ENCODE measurements at regions not wholly inside any gene's neighbourhood (a gene's known extent, or its start where the extent isn't known, plus 50 kb on each side); places are given as distances from the start of the nearest gene placed in this dataset.

- no peak overlapping the region for H3K4me3 Mint-ChIP-seq
- no peaks in the 10 kb centered on the region for H3K27me3 Mint-ChIP-seq (ENCODE audit: low read depth)
- no peak overlapping the region for H3K27ac Mint-ChIP-seq
- peaks cover 18% of the 10 kb centered on the region for H3K9me3 Mint-ChIP-seq
- DNase-seq (ENCODE audit: low spot score), result no peak
- CTCF ChIA-PET, result interaction anchor here (1.5 kb wide), 1 partner anchor 137 kb away, joined by 4 read pairs; no protein-coding TSS in a partner anchor
- ATAC-seq, result no peak
- TF ChIP-seq, protein P1, sequence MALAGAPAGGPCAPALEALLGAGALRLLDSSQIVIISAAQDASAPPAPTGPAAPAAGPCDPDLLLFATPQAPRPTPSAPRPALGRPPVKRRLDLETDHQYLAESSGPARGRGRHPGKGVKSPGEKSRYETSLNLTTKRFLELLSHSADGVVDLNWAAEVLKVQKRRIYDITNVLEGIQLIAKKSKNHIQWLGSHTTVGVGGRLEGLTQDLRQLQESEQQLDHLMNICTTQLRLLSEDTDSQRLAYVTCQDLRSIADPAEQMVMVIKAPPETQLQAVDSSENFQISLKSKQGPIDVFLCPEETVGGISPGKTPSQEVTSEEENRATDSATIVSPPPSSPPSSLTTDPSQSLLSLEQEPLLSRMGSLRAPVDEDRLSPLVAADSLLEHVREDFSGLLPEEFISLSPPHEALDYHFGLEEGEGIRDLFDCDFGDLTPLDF (CRISPR knock-in tag; IDR thresholded peaks at IDR 0.05), result no peak
- TF ChIP-seq TP53 (CRISPR knock-in tag; IDR thresholded peaks at IDR 0.05) (no peak), GABPB1 (CRISPR knock-in tag; IDR thresholded peaks at IDR 0.05) (no peak)
- peaks cover 5% of the 10 kb centered on the region; the same call in 1 of the 2 replicates for H3K36me3 Mint-ChIP-seq
- POLR2A ChIA-PET, result no interaction called here
- H3K4me1 Mint-ChIP-seq, result no peaks in the 10 kb centered on the region
Measured at GRCh38 chr16:88300463-88300835, 82.3 kb upstream of the ZNF469 start.

DNA sequence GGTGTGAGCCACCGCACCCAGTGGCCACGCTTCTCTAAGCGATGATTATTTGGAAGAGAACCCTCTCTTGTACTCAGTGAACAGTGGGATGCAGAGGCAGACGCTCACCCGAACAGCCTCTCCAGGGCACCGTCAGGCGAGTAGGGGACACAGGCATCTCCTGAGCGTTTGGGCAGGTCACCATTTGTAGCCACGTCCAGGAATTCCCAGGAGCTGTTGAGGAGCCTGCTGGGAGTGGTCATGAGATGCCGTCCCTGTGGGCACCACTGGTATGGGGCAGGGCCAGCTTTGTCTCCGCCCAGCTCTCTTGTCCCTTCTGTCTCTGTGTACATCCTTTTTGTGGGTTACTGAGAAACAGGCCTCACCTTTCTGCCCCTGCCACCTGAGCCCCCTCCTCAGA lies 81.3 kb upstream of the ZNF469 start:
- Mint-ChIP-seq H3K4me3 (no peak overlapping the region), H3K36me3 (peaks cover 9% of the 10 kb centered on the region), H3K4me1 (no peaks in the 10 kb centered on the region), H3K27me3 (ENCODE audit: low read depth) (no peaks in the 10 kb centered on the region), H3K27ac (no peak overlapping the region), H3K9me3 (peaks cover 20% of the 10 kb centered on the region)
- no peak for DNase-seq (ENCODE audit: low spot score)
- no peak for ATAC-seq
- ChIA-PET CTCF (interaction anchor here (1.5 kb wide), 1 partner anchor 136 kb away, joined by 4 read pairs; no protein-coding TSS in a partner anchor), POLR2A (no interaction called here)
- TF ChIP-seq HMGA2 (CRISPR knock-in tag; IDR thresholded peaks at IDR 0.05) (no peak), NFYB (CRISPR knock-in tag; conservative IDR thresholded peaks at IDR 0.05; ENCODE audit: low read depth) (no peak), SMAD4 (CRISPR knock-in tag; IDR thresholded peaks at IDR 0.05) (no peak), ESRRA (CRISPR knock-in tag; IDR thresholded peaks at IDR 0.05; ENCODE audit: borderline replicate concordance) (no peak)
- TF ChIP-seq, protein P2, sequence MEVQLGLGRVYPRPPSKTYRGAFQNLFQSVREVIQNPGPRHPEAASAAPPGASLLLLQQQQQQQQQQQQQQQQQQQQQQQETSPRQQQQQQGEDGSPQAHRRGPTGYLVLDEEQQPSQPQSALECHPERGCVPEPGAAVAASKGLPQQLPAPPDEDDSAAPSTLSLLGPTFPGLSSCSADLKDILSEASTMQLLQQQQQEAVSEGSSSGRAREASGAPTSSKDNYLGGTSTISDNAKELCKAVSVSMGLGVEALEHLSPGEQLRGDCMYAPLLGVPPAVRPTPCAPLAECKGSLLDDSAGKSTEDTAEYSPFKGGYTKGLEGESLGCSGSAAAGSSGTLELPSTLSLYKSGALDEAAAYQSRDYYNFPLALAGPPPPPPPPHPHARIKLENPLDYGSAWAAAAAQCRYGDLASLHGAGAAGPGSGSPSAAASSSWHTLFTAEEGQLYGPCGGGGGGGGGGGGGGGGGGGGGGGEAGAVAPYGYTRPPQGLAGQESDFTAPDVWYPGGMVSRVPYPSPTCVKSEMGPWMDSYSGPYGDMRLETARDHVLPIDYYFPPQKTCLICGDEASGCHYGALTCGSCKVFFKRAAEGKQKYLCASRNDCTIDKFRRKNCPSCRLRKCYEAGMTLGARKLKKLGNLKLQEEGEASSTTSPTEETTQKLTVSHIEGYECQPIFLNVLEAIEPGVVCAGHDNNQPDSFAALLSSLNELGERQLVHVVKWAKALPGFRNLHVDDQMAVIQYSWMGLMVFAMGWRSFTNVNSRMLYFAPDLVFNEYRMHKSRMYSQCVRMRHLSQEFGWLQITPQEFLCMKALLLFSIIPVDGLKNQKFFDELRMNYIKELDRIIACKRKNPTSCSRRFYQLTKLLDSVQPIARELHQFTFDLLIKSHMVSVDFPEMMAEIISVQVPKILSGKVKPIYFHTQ (CRISPR knock-in tag; IDR thresholded peaks at IDR 0.05), result no peak

GRCh38 chr16:88301886-88302285 lies 80.9 kb upstream of the ZNF469 start:
- ATAC-seq (no peak), DNase-seq (ENCODE audit: low spot score) (no peak)
- ChIA-PET POLR2A (no interaction called here), CTCF (interaction anchor here (1.5 kb wide), 1 partner anchor 135 kb away, joined by 4 read pairs; no protein-coding TSS in a partner anchor)
- Mint-ChIP-seq H3K9me3 (peaks cover 20% of the 10 kb centered on the region), H3K4me1 (no peaks in the 10 kb centered on the region), H3K27me3 (ENCODE audit: low read depth) (no peaks in the 10 kb centered on the region), H3K4me3 (no peak overlapping the region), H3K36me3 (peaks cover 9% of the 10 kb centered on the region), H3K27ac (no peak overlapping the region)
- TF ChIP-seq ETV6 (CRISPR knock-in tag; IDR thresholded peaks at IDR 0.05), result no peak
- TF ChIP-seq, protein P3, sequence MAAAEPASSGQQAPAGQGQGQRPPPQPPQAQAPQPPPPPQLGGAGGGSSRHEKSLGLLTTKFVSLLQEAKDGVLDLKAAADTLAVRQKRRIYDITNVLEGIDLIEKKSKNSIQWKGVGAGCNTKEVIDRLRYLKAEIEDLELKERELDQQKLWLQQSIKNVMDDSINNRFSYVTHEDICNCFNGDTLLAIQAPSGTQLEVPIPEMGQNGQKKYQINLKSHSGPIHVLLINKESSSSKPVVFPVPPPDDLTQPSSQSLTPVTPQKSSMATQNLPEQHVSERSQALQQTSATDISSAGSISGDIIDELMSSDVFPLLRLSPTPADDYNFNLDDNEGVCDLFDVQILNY (CRISPR knock-in tag; IDR thresholded peaks at IDR 0.05), result no peak

DNA sequence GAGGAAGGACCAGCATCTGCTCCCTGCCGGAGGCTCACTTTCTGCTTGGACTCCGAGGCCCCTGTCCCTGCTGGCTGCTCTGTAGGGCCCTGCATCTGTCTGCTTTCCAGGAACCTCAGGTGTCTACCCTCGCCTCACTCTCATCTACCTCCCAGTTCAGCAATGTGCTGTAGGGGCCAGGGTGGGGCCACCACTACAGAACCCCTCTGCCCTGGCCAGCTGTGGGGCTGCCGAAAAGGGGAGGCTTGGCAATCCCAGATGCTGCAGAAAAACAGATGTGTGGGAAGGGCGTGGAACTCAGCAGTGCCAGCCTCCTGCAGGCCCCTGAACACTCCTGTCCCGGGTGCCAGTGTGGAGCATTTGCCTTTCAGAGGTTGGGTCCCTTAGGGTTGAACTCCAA lies 80.1 kb upstream of the ZNF469 start:
- peaks cover 28% of the 10 kb centered on the region for H3K9me3 Mint-ChIP-seq
- no peak overlapping the region for H3K27ac Mint-ChIP-seq
- ChIA-PET POLR2A (no interaction called here), CTCF (no interaction called here)
- H3K4me1 Mint-ChIP-seq, result no peaks in the 10 kb centered on the region
- no peak overlapping the region for H3K4me3 Mint-ChIP-seq
- no peaks in the 10 kb centered on the region for H3K27me3 Mint-ChIP-seq (ENCODE audit: low read depth)
- ATAC-seq (no peak), DNase-seq (ENCODE audit: low spot score) (no peak)
- H3K36me3 Mint-ChIP-seq, result peaks cover 13% of the 10 kb centered on the region
- TF ChIP-seq, protein P4, sequence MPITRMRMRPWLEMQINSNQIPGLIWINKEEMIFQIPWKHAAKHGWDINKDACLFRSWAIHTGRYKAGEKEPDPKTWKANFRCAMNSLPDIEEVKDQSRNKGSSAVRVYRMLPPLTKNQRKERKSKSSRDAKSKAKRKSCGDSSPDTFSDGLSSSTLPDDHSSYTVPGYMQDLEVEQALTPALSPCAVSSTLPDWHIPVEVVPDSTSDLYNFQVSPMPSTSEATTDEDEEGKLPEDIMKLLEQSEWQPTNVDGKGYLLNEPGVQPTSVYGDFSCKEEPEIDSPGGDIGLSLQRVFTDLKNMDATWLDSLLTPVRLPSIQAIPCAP (CRISPR knock-in tag; IDR thresholded peaks at IDR 0.05), result no peak
- TF ChIP-seq TP53 (CRISPR knock-in tag; IDR thresholded peaks at IDR 0.05), result no peak
- no peak for TF ChIP-seq NFATC4 (CRISPR knock-in tag; IDR thresholded peaks at IDR 0.05)
- no peak for TF ChIP-seq CREM (CRISPR knock-in tag; IDR thresholded peaks at IDR 0.05)
- TF ChIP-seq KAT7 (CRISPR knock-in tag; IDR thresholded peaks at IDR 0.05; ENCODE audit: borderline replicate concordance), result no peak
- no peak for TF ChIP-seq NFYB (CRISPR knock-in tag; conservative IDR thresholded peaks at IDR 0.05; ENCODE audit: low read depth)
- TF ChIP-seq HMGXB4 (CRISPR knock-in tag; IDR thresholded peaks at IDR 0.05), result no peak
- TF ChIP-seq, protein P5, sequence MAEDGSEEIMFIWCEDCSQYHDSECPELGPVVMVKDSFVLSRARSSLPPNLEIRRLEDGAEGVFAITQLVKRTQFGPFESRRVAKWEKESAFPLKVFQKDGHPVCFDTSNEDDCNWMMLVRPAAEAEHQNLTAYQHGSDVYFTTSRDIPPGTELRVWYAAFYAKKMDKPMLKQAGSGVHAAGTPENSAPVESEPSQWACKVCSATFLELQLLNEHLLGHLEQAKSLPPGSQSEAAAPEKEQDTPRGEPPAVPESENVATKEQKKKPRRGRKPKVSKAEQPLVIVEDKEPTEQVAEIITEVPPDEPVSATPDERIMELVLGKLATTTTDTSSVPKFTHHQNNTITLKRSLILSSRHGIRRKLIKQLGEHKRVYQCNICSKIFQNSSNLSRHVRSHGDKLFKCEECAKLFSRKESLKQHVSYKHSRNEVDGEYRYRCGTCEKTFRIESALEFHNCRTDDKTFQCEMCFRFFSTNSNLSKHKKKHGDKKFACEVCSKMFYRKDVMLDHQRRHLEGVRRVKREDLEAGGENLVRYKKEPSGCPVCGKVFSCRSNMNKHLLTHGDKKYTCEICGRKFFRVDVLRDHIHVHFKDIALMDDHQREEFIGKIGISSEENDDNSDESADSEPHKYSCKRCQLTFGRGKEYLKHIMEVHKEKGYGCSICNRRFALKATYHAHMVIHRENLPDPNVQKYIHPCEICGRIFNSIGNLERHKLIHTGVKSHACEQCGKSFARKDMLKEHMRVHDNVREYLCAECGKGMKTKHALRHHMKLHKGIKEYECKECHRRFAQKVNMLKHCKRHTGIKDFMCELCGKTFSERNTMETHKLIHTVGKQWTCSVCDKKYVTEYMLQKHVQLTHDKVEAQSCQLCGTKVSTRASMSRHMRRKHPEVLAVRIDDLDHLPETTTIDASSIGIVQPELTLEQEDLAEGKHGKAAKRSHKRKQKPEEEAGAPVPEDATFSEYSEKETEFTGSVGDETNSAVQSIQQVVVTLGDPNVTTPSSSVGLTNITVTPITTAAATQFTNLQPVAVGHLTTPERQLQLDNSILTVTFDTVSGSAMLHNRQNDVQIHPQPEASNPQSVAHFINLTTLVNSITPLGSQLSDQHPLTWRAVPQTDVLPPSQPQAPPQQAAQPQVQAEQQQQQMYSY (CRISPR knock-in tag; IDR thresholded peaks at IDR 0.05), result no peak
- TF ChIP-seq ELF4 (CRISPR knock-in tag; IDR thresholded peaks at IDR 0.05; ENCODE audit: low read depth), result no peak
- TF ChIP-seq MAX (CRISPR knock-in tag; IDR thresholded peaks at IDR 0.05), result no peak
- no peak for TF ChIP-seq FOXP1 (CRISPR knock-in tag; IDR thresholded peaks at IDR 0.05; ENCODE audit: borderline replicate concordance)

All from WTC11 (cell line).